ENCODE measurements at regions not wholly inside any gene's neighbourhood (a gene's known extent, or its start where the extent isn't known, plus 50 kb on each side); places are given as distances from the start of the nearest gene placed in this dataset.
A peak's percentile ranks its signal among the peaks of the same experiment; 100 is the strongest.

DNA sequence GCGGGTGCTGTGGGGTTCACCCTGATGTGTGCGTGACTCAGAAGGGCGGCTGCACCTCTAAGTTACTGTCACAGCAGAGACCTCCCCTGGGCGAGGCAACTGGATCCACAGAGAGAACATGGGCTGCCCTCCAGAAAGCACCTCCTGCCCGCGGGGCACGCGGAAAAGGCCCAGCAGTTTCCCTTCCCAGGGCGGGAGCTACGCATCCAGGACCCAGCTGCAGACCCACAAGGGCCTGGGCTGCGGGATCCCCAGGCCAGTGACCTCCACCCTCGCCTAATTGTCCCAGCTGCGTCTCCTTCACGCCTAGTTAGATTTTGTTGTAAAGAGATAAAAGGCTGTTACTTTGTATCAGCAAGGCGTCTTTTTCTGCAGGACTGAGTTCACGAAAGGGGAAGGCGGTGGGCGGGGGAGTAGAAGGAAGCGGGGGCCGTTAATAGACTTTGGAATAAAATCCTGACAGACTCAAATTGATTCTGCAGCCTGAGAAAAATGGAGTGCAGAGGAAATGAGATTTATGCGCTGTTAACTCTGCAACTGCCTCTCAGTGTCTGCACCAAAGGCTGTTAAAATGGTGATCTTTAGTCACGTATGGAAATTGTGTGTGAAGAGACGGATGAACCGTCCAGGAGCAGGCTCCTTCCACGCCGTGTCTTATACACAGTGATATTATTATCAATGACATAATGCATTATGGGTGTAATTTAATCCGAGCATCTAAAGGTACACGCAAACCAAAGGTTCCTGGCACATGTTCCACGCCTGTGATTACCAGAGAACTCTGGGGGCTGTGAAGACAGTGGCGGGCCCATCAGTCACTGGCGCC lies 65.9 kb upstream of the FBRSL1 start:
- Mint-ChIP-seq H3K36me3 (ENCODE audit: low read depth) (peaks cover 4% of the 10 kb centered on the region), H3K4me1 (ENCODE audit: low read depth) (peaks cover 21% of the 10 kb centered on the region), H3K9me3 (ENCODE audit: low read depth) (peaks cover 3% of the 10 kb centered on the region), H3K4me3 (ENCODE audit: unreplicated experiment) (no peak overlapping the region), H3K27ac (ENCODE audit: unreplicated experiment) (no peak overlapping the region), H3K27me3 (ENCODE audit: low read depth) (peaks cover 40% of the 10 kb centered on the region)
- TF ChIP-seq CTCF (IDR thresholded peaks at IDR 0.05): no peak
- no peak for DNase-seq (ENCODE audit: low spot score)

- no peak overlapping the region for H3K27ac Mint-ChIP-seq (ENCODE audit: unreplicated experiment)
- peaks cover 3% of the 10 kb centered on the region for H3K9me3 Mint-ChIP-seq (ENCODE audit: low read depth)
- peaks cover 16% of the 10 kb centered on the region for H3K4me1 Mint-ChIP-seq (ENCODE audit: low read depth)
- H3K27me3 Mint-ChIP-seq (ENCODE audit: low read depth): peaks cover 47% of the 10 kb centered on the region
- peaks cover 4% of the 10 kb centered on the region for H3K36me3 Mint-ChIP-seq (ENCODE audit: low read depth)
- no peak for DNase-seq (ENCODE audit: low spot score)
- no peak overlapping the region for H3K4me3 Mint-ChIP-seq (ENCODE audit: unreplicated experiment)
- no peak for TF ChIP-seq CTCF (IDR thresholded peaks at IDR 0.05)
These were observed 66.6 kb upstream of the FBRSL1 start for GRCh38 chr12:132423251-132423819.

DNA sequence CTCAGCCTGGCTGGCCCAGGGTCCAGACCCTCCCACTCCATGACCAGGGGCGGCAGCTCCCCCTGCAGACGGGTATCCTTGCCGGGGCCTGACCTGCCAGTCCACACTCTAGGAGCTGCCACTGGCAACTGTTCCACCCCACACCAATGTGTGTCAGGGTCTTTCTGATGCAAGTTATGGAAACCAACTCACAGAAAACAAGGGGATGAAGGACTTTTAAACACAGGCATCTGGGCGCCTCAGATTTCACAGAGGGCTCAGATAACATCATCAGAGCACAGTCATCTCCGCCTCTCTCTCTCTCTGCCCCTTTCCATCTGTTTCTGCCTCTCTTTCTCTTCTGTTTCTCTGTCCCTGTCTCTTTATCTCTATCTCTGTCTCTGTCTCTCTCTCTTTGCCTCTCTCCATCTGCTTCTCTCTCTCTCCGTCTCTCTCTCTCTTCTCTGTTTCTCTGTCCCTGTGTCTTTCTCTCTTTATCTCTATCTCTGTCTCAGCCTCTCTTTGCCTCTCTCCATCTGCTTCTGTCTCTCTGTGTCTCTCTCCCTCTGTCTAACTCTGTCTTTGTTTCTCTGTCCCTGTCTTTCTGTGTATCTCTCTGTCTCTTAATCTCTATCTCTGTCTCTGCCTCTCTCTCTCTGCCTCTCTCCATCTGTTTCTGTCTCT lies 67.4 kb upstream of the FBRSL1 start:
- no peak for DNase-seq (ENCODE audit: low spot score)
- Mint-ChIP-seq H3K27me3 (ENCODE audit: low read depth) (peaks cover 53% of the 10 kb centered on the region), H3K4me3 (ENCODE audit: unreplicated experiment) (no peak overlapping the region), H3K9me3 (ENCODE audit: low read depth) (peaks cover 3% of the 10 kb centered on the region), H3K36me3 (ENCODE audit: low read depth) (peaks cover 4% of the 10 kb centered on the region), H3K27ac (ENCODE audit: unreplicated experiment) (peak overlapping the region; percentile 79), H3K4me1 (ENCODE audit: low read depth) (peaks cover 16% of the 10 kb centered on the region)
- TF ChIP-seq CTCF (IDR thresholded peaks at IDR 0.05): peak; percentile 38

GRCh38 chr12:132422040-132422380 lies 67.9 kb upstream of the FBRSL1 start:
- no peak overlapping the region for H3K4me3 Mint-ChIP-seq (ENCODE audit: unreplicated experiment)
- no peak for DNase-seq (ENCODE audit: low spot score)
- H3K27ac Mint-ChIP-seq (ENCODE audit: unreplicated experiment): peak overlapping the region; percentile 51
- H3K4me1 Mint-ChIP-seq (ENCODE audit: low read depth): peaks cover 16% of the 10 kb centered on the region
- peaks cover 4% of the 10 kb centered on the region for H3K36me3 Mint-ChIP-seq (ENCODE audit: low read depth)
- peaks cover 53% of the 10 kb centered on the region for H3K27me3 Mint-ChIP-seq (ENCODE audit: low read depth)
- H3K9me3 Mint-ChIP-seq (ENCODE audit: low read depth): peaks cover 3% of the 10 kb centered on the region
- TF ChIP-seq CTCF (IDR thresholded peaks at IDR 0.05): no peak

- no peak for DNase-seq (ENCODE audit: low spot score)
- no peak for TF ChIP-seq CTCF (IDR thresholded peaks at IDR 0.05)
- H3K27me3 Mint-ChIP-seq (ENCODE audit: low read depth): peaks cover 45% of the 10 kb centered on the region
- peaks cover 2% of the 10 kb centered on the region for H3K36me3 Mint-ChIP-seq (ENCODE audit: low read depth)
- H3K9me3 Mint-ChIP-seq (ENCODE audit: low read depth): no peaks in the 10 kb centered on the region
- no peak overlapping the region for H3K4me3 Mint-ChIP-seq (ENCODE audit: unreplicated experiment)
- H3K4me1 Mint-ChIP-seq (ENCODE audit: low read depth): peaks cover 13% of the 10 kb centered on the region
- H3K27ac Mint-ChIP-seq (ENCODE audit: unreplicated experiment): no peak overlapping the region
These were observed 70.2 kb upstream of the FBRSL1 start for GRCh38 chr12:132419631-132420246.

All from chondrocyte (in vitro differentiated cells).